ENCODE measurements at regions not wholly inside any gene's neighbourhood (a gene's known extent, or its start where the extent isn't known, plus 50 kb on each side); places are given as distances from the start of the nearest gene placed in this dataset.

- Histone ChIP-seq H3K4me2 (ENCODE audit: insufficient read depth, low read length) (no peak overlapping the region), H3K27ac (ENCODE audit: insufficient read depth, low read depth, low read length) (no peak overlapping the region), H3K9me3 (replicated peaks; ENCODE audit: control insufficient read depth, insufficient read depth, low read length) (no peaks in the 10 kb centered on the region), H3K79me2 (ENCODE audit: control insufficient read depth, insufficient read depth, low read length) (no peaks in the 10 kb centered on the region), H3K9me1 (replicated peaks; ENCODE audit: control insufficient read depth, extremely low read depth, insufficient read depth, low read length) (no peaks in the 10 kb centered on the region), H3K4me1 (ENCODE audit: control insufficient read depth, extremely low read depth, insufficient read depth, low read length) (no peaks in the 10 kb centered on the region), H2AFZ (ENCODE audit: low read depth, low read length) (no peak overlapping the region), H3K4me3 (replicated peaks in 1 of 3; ENCODE audit: insufficient read depth in 1 of 3, low read depth in 1 of 3, low read length in 3 of 3) (no peak overlapping the region), H3K27me3 (ENCODE audit: control insufficient read depth in 2 of 2, insufficient read depth in 2 of 2, low read length in 2 of 2) (peaks cover 0 to 2% of the 10 kb centered on the region in 2 experiments), H3K36me3 (ENCODE audit: control insufficient read depth in 2 of 2, extremely low read depth in 1 of 2, insufficient read depth in 2 of 2, low read length in 2 of 2) (no peaks in the 10 kb centered on the region), H4K20me1 (replicated peaks; ENCODE audit: control insufficient read depth, extremely low read depth, insufficient read depth, low read length) (peaks cover 3% of the 10 kb centered on the region), H3K9ac (replicated peaks; ENCODE audit: extremely low read depth, insufficient read depth, low read length) (no peak overlapping the region)
- POLR2A ChIA-PET = no interaction called here
- CTCF ChIA-PET = interaction anchor here (1.4 kb wide), 1 partner anchor 89 kb away, joined by 5 read pairs; no protein-coding TSS in a partner anchor
- TF ChIP-seq JUN (IDR thresholded peaks at IDR 0.05; ENCODE audit: borderline replicate concordance, insufficient read depth, insufficient read length, low read depth) (no peak), GATA2 (IDR thresholded peaks at IDR 0.05; ENCODE audit: insufficient read depth, insufficient read length, low read depth, low read length) (no peak), MYC (IDR thresholded peaks at IDR 0.05; ENCODE audit: low read depth, low read length) (no peak), POLR2A (IDR thresholded peaks at IDR 0.05; ENCODE audit: low read depth, low read length) (no peak), CTCF (IDR thresholded peaks at IDR 0.05; ENCODE audit: extremely low read depth in 1 of 2, insufficient read depth in 1 of 2, low read depth in 1 of 2, low read length in 2 of 2) (no peak)
- dilution Hi-C loops (cut with MboI; ENCODE audit: extremely low pct_ligation_motif_present, low sequenced_read_pairs) = no loop called here
- intact Hi-C loops (cut with micrococcal nuclease) = no loop called here
- DNase-seq (ENCODE audit: low read depth, low spot score) (no peak), FAIRE-seq (no peak)
- no TSS peak for BruUV-seq (replicated peaks)
Observed at GRCh38 chr3:8327739-8328138, 173.9 kb upstream of the LMCD1 start.

- Histone ChIP-seq H3K27me3 (ENCODE audit: control insufficient read depth in 2 of 2, insufficient read depth in 2 of 2, low read length in 2 of 2) (peaks cover 0 to 2% of the 10 kb centered on the region in 2 experiments), H3K4me2 (ENCODE audit: insufficient read depth, low read length) (no peak overlapping the region), H3K4me1 (ENCODE audit: control insufficient read depth, extremely low read depth, insufficient read depth, low read length) (no peaks in the 10 kb centered on the region), H4K20me1 (replicated peaks; ENCODE audit: control insufficient read depth, extremely low read depth, insufficient read depth, low read length) (no peaks in the 10 kb centered on the region), H3K4me3 (replicated peaks in 1 of 3; ENCODE audit: insufficient read depth in 1 of 3, low read depth in 1 of 3, low read length in 3 of 3) (no peak overlapping the region), H3K36me3 (ENCODE audit: control insufficient read depth in 2 of 2, extremely low read depth in 1 of 2, insufficient read depth in 2 of 2, low read length in 2 of 2) (no peaks in the 10 kb centered on the region), H3K27ac (ENCODE audit: insufficient read depth, low read depth, low read length) (no peak overlapping the region), H3K9ac (replicated peaks; ENCODE audit: extremely low read depth, insufficient read depth, low read length) (no peak overlapping the region), H3K9me1 (replicated peaks; ENCODE audit: control insufficient read depth, extremely low read depth, insufficient read depth, low read length) (no peaks in the 10 kb centered on the region), H2AFZ (ENCODE audit: low read depth, low read length) (no peak overlapping the region), H3K79me2 (ENCODE audit: control insufficient read depth, insufficient read depth, low read length) (no peaks in the 10 kb centered on the region), H3K9me3 (replicated peaks; ENCODE audit: control insufficient read depth, insufficient read depth, low read length) (no peaks in the 10 kb centered on the region)
- DNase-seq (ENCODE audit: low read depth, low spot score) = no peak
- no peak for FAIRE-seq
- ChIA-PET POLR2A (no interaction called here), CTCF (no interaction called here)
- TF ChIP-seq JUN (IDR thresholded peaks at IDR 0.05; ENCODE audit: borderline replicate concordance, insufficient read depth, insufficient read length, low read depth) (no peak), FOS (IDR thresholded peaks at IDR 0.05; ENCODE audit: borderline replicate concordance, insufficient read depth, low read length) (no peak)
- BruUV-seq (replicated peaks) = no TSS peak
- dilution Hi-C loops (cut with MboI; ENCODE audit: extremely low pct_ligation_motif_present, low sequenced_read_pairs) (no loop called here), intact Hi-C loops (cut with micrococcal nuclease) (no loop called here)
Observed at GRCh38 chr3:8328967-8329366, 172.7 kb upstream of the LMCD1 start.

All from endothelial cell of umbilical vein (primary cell).